Skeletal muscle tissue (tissue), 3 donors: ENCODE measurements at regions not wholly inside any gene's neighbourhood (a gene's known extent, or its start where the extent isn't known, plus 50 kb on each side); places are given as distances from the start of the nearest gene placed in this dataset.

Experiments
- H3K27ac ChIP-seq: one replicate; pipeline ENCODE4 v1.7.0; 2013; ENCODE audit warnings: mild to moderate bottlenecking, low read depth, low read length, inconsistent platforms
- H3K27me3 ChIP-seq, 3 donors: one replicate each; pipeline ENCODE4 v1.7.0; 2013; ENCODE audit warnings: low read length in 3 of 3; ENCODE audit not compliant: control insufficient read depth in 3 of 3, insufficient read depth in 3 of 3
- H3K36me3 ChIP-seq, 3 donors: one replicate each; pipeline ENCODE4 v1.7.0; 2013; ENCODE audit warnings: low read length in 3 of 3; ENCODE audit not compliant: control insufficient read depth in 3 of 3, insufficient read depth in 3 of 3
- H3K4me1 ChIP-seq, 3 donors: one replicate each; pipeline ENCODE4 v1.7.0; 2013; ENCODE audit warnings: low read length in 3 of 3, mild to moderate bottlenecking in 3 of 3; ENCODE audit not compliant: control insufficient read depth in 3 of 3, insufficient read depth in 3 of 3
- H3K4me3 ChIP-seq, 3 donors: one replicate each; pipeline ENCODE4 v1.7.0; 2013; ENCODE audit warnings: low read length in 3 of 3
- H3K9ac ChIP-seq, 3 donors: one replicate each; pipeline ENCODE4 v1.7.0; 2013; ENCODE audit warnings: low read length in 3 of 3, mild to moderate bottlenecking in 3 of 3, moderate library complexity in 2 of 3, low read depth in 1 of 3
- H3K9me3 ChIP-seq, 3 donors: one replicate each; pipeline ENCODE4 v1.7.0; 2013; ENCODE audit warnings: low read length in 3 of 3; ENCODE audit not compliant: control insufficient read depth in 3 of 3
- donor health status: Osteomylitis.

GRCh38 chr18:2337552-2338141 lies 233.7 kb downstream of the METTL4 start:
- H3K9me3 ChIP-seq = no peaks in the 10 kb centered on the region
- no peak overlapping the region for H3K27ac ChIP-seq
- H3K27me3 ChIP-seq = no peaks in the 10 kb centered on the region
- no peak overlapping the region for H3K9ac ChIP-seq
- H3K4me1 ChIP-seq = no peaks in the 10 kb centered on the region
- no peak overlapping the region for H3K4me3 ChIP-seq
- H3K36me3 ChIP-seq = no peaks in the 10 kb centered on the region

GRCh38 chr18:2338601-2339000 lies 232.7 kb downstream of the METTL4 start:
- Histone ChIP-seq H3K27ac (no peak overlapping the region), H3K4me3 (no peak overlapping the region), H3K27me3 (no peaks in the 10 kb centered on the region), H3K9me3 (no peaks in the 10 kb centered on the region), H3K9ac (no peak overlapping the region), H3K4me1 (no peaks in the 10 kb centered on the region), H3K36me3 (no peaks in the 10 kb centered on the region)

- no peaks in the 10 kb centered on the region for H3K9me3 ChIP-seq
- no peak overlapping the region for H3K4me3 ChIP-seq
- no peaks in the 10 kb centered on the region for H3K36me3 ChIP-seq
- H3K27ac ChIP-seq = no peak overlapping the region
- H3K4me1 ChIP-seq = no peaks in the 10 kb centered on the region
- no peak overlapping the region for H3K9ac ChIP-seq
- H3K27me3 ChIP-seq = no peaks in the 10 kb centered on the region
Observed at GRCh38 chr18:2340335-2340734, 231.0 kb downstream of the METTL4 start.

GRCh38 chr18:2348003-2348402 lies 223.3 kb downstream of the METTL4 start:
- H3K36me3 ChIP-seq = no peaks in the 10 kb centered on the region
- no peaks in the 10 kb centered on the region for H3K9me3 ChIP-seq
- H3K9ac ChIP-seq = no peak overlapping the region
- no peak overlapping the region for H3K27ac ChIP-seq
- H3K4me1 ChIP-seq = no peaks in the 10 kb centered on the region
- H3K4me3 ChIP-seq = no peak overlapping the region
- no peaks in the 10 kb centered on the region for H3K27me3 ChIP-seq

- Histone ChIP-seq H3K27ac (no peak overlapping the region), H3K4me3 (no peak overlapping the region), H3K27me3 (no peaks in the 10 kb centered on the region), H3K9me3 (no peaks in the 10 kb centered on the region), H3K36me3 (no peaks in the 10 kb centered on the region), H3K9ac (no peak overlapping the region), H3K4me1 (no peaks in the 10 kb centered on the region)
Observed at GRCh38 chr18:2351126-2351850, 220.0 kb downstream of the METTL4 start.

GRCh38 chr18:2354292-2354691 lies 217.0 kb downstream of the METTL4 start:
- Histone ChIP-seq H3K27me3 (no peaks in the 10 kb centered on the region), H3K27ac (no peak overlapping the region), H3K4me3 (no peak overlapping the region), H3K36me3 (no peaks in the 10 kb centered on the region), H3K9me3 (no peaks in the 10 kb centered on the region), H3K9ac (no peak overlapping the region), H3K4me1 (no peaks in the 10 kb centered on the region)

GRCh38 chr18:2356906-2357305 lies 214.4 kb downstream of the METTL4 start:
- H3K4me3 ChIP-seq = no peak overlapping the region
- H3K27me3 ChIP-seq = no peaks in the 10 kb centered on the region
- no peaks in the 10 kb centered on the region for H3K9me3 ChIP-seq
- H3K4me1 ChIP-seq = no peaks in the 10 kb centered on the region
- H3K9ac ChIP-seq = no peak overlapping the region
- no peaks in the 10 kb centered on the region for H3K36me3 ChIP-seq
- no peak overlapping the region for H3K27ac ChIP-seq

GRCh38 chr18:2360861-2361260 lies 210.4 kb downstream of the METTL4 start:
- no peaks in the 10 kb centered on the region for H3K4me1 ChIP-seq
- H3K36me3 ChIP-seq = no peaks in the 10 kb centered on the region
- H3K9me3 ChIP-seq = no peaks in the 10 kb centered on the region
- H3K4me3 ChIP-seq = no peak overlapping the region
- no peak overlapping the region for H3K9ac ChIP-seq
- no peak overlapping the region for H3K27ac ChIP-seq
- H3K27me3 ChIP-seq = no peaks in the 10 kb centered on the region

GRCh38 chr18:2368102-2368501 lies 203.2 kb downstream of the METTL4 start:
- Histone ChIP-seq H3K27me3 (no peaks in the 10 kb centered on the region), H3K36me3 (no peaks in the 10 kb centered on the region), H3K4me1 (no peaks in the 10 kb centered on the region), H3K27ac (no peak overlapping the region), H3K9me3 (no peaks in the 10 kb centered on the region), H3K9ac (no peak overlapping the region), H3K4me3 (no peak overlapping the region)

- Histone ChIP-seq H3K9me3 (no peaks in the 10 kb centered on the region), H3K27me3 (no peaks in the 10 kb centered on the region), H3K9ac (no peak overlapping the region), H3K27ac (no peak overlapping the region), H3K36me3 (no peaks in the 10 kb centered on the region), H3K4me1 (no peaks in the 10 kb centered on the region), H3K4me3 (no peak overlapping the region)
Observed at GRCh38 chr18:2376707-2377106, 194.6 kb downstream of the METTL4 start.
